ENCODE measurements at regions not wholly inside any gene's neighbourhood (a gene's known extent, or its start where the extent isn't known, plus 50 kb on each side); places are given as distances from the start of the nearest gene placed in this dataset.
"Not testable (repeated sequence)": the region's sequence is repeated elsewhere in the genome, so short reads cannot be mapped to it uniquely, and the experiment has no call there.

DNA sequence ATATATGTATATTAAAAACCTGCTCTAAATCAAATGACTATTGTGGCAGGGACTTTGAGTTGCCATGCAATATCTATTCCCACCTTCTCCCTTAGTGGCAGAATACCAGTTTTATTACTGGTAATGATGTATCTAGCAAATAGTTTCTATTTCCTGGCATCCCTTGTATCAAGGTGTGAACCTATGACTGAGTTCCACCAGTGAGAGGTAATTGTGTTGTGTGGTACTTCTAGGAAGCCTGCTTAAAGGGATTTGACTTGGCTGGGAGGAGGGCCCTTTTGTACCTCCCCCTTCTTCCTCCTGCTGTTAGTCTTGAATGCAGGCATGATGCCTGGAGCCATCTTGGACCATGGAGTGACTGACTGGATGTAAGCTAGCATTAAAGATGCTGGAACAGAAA lies 65.4 kb upstream of the DYNLT3 start:
- TF ChIP-seq, protein P1, sequence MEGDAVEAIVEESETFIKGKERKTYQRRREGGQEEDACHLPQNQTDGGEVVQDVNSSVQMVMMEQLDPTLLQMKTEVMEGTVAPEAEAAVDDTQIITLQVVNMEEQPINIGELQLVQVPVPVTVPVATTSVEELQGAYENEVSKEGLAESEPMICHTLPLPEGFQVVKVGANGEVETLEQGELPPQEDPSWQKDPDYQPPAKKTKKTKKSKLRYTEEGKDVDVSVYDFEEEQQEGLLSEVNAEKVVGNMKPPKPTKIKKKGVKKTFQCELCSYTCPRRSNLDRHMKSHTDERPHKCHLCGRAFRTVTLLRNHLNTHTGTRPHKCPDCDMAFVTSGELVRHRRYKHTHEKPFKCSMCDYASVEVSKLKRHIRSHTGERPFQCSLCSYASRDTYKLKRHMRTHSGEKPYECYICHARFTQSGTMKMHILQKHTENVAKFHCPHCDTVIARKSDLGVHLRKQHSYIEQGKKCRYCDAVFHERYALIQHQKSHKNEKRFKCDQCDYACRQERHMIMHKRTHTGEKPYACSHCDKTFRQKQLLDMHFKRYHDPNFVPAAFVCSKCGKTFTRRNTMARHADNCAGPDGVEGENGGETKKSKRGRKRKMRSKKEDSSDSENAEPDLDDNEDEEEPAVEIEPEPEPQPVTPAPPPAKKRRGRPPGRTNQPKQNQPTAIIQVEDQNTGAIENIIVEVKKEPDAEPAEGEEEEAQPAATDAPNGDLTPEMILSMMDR (IDR thresholded peaks at IDR 0.05), result no peak

DNA sequence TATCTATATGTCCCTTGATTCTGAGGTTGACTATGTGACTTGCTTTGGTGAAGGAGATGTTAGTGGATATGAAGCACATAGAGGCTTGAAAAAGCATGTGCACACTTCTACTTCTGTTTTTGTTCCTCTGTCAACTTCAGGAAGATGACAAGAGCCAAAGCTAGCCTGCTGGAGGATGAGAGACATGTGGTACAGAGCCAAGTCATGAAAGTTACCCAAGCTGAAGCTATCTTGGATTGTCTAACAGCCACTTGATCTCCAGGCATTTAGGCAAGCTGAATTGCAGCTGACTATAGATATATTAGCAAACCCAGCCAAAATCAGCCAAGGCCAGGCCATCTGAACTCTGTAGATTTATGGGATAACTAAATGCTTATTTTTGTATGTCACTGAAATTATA lies 70.8 kb upstream of the DYNLT3 start:
- no peak for DNase-seq
- Histone ChIP-seq H3K9me3 (peaks cover 17% of the 10 kb centered on the region), H3K27me3 (ENCODE audit: insufficient read depth in 3 of 3, low read length in 2 of 3) (peaks cover 0 to 3% (median 0%) of the 10 kb centered on the region in 3 donors), H3K4me1 (no peaks in the 10 kb centered on the region), H3K4me3 (no peak overlapping the region), H3K27ac (no peak overlapping the region), H3K36me3 (ENCODE audit: insufficient read depth in 1 of 2, low read depth in 1 of 2) (no peaks in the 10 kb centered on the region)
- TF ChIP-seq, protein P1 (IDR thresholded peaks at IDR 0.05), result no peak
- intact Hi-C loops (cut with DNase I), result no loop called here
- ATAC-seq, result no peak

More for the DNA sequence above, 65.4 kb upstream of the DYNLT3 start:
- intact Hi-C loops (cut with DNase I), result no loop called here
- DNase-seq (no peak), ATAC-seq (no peak)
- H3K36me3 ChIP-seq (ENCODE audit: insufficient read depth in 1 of 2, low read depth in 1 of 2), result no peaks in the 10 kb centered on the region
- H3K4me1 ChIP-seq, result no peaks in the 10 kb centered on the region
- no peaks in the 10 kb centered on the region for H3K9me3 ChIP-seq
- no peak overlapping the region for H3K27ac ChIP-seq
- H3K27me3 ChIP-seq (ENCODE audit: insufficient read depth in 3 of 3, low read length in 2 of 3), result peaks cover 0 to 4% (median 0%) of the 10 kb centered on the region in 3 donors
- no peak overlapping the region for H3K4me3 ChIP-seq

DNA sequence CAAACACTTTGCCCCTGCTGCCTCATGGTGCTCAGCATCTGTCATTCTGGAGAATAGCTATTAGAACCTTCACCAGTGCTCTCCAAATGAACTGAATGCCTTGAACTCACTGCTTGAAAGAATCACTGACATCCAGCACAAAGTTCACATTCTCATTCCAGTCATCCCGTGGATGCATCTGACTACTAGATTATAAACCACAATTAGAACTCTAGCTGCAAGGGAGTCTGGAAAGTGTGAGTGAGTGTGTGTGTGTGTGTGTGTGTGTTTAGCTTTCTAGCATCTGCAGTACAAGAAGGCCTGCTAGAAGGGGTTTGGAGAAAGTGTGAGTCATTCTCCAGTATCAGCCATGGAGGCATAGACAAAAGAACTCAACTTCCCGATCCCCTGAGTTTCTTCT lies 71.3 kb upstream of the DYNLT3 start:
- no peaks in the 10 kb centered on the region for H3K4me1 ChIP-seq
- TF ChIP-seq, protein P1 (IDR thresholded peaks at IDR 0.05), result no peak
- no peaks in the 10 kb centered on the region for H3K36me3 ChIP-seq (ENCODE audit: insufficient read depth in 1 of 2, low read depth in 1 of 2)
- no peak overlapping the region for H3K27ac ChIP-seq
- H3K9me3 ChIP-seq, result peaks cover 17% of the 10 kb centered on the region
- ATAC-seq (no peak), DNase-seq (no peak)
- intact Hi-C loops (cut with DNase I), result no loop called here
- no peak overlapping the region for H3K4me3 ChIP-seq
- WGBS, 3 donors, result 50 to 96% (median 95%) methylated on average over 2 of the region's 2 CpGs
- H3K27me3 ChIP-seq (ENCODE audit: insufficient read depth in 3 of 3, low read length in 2 of 3), result peaks cover 0 to 3% (median 0%) of the 10 kb centered on the region in 3 donors

DNA sequence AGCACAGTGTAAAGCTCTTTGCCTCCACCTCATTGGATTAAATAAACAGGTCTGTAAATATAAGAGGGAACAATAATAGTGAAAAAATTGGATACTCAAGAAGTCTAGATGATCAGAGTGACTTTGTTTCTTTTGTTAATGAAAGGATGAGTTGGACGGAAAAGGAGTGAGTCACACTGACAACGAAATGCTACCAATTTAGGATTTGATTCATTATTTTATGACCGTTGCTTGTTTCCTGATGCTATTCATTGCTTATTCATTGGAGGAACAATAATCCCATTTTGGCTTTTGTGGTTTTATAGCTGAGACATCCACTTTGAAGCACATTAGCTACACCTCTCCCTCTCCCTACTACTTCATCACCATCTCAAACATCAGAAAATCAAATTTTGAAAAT lies 74.4 kb upstream of the DYNLT3 start:
- TF ChIP-seq, protein P1 (IDR thresholded peaks at IDR 0.05), result no peak
- H3K27ac ChIP-seq, result no peak overlapping the region
- intact Hi-C loops (cut with DNase I), result loop anchor here in 1 of 2 donors (10.0 kb wide), 1 partner anchor 243 kb away; no protein-coding TSS in a partner anchor
- H3K4me1 ChIP-seq, result no peaks in the 10 kb centered on the region
- H3K4me3 ChIP-seq, result no peak overlapping the region
- H3K9me3 ChIP-seq, result peaks cover 17% of the 10 kb centered on the region
- no peak for ATAC-seq
- no peaks in the 10 kb centered on the region for H3K36me3 ChIP-seq (ENCODE audit: insufficient read depth in 1 of 2, low read depth in 1 of 2)
- 19 to 45% (median 36%) methylated on average over 3 of the region's 3 CpGs for WGBS, 3 donors
- peaks cover 0 to 12% (median 0%) of the 10 kb centered on the region in 3 donors for H3K27me3 ChIP-seq (ENCODE audit: insufficient read depth in 3 of 3, low read length in 2 of 3)
- no peak for DNase-seq

DNA sequence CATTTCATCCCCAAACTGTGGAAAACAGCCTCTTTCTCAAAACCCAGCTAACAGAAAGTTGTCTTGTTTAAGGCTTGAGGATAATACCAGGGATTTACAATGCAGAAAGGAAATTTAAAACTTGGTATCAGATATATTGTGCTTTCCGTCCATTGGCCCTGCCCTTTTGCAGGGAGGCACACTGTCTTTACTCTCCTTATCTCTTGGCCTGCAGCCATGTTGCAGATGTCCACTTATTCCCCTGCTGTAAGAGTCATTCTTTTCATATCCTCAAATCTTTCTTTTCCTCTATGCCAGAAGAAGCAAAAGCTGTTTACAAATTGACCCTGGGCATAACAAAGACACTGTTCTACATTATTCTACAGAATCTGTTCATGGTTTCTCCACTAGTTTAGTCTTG lies 75.6 kb upstream of the DYNLT3 start:
- H3K27ac ChIP-seq, result no peak overlapping the region
- peaks cover 0 to 12% (median 0%) of the 10 kb centered on the region in 3 donors for H3K27me3 ChIP-seq (ENCODE audit: insufficient read depth in 3 of 3, low read length in 2 of 3)
- DNase-seq, result no peak
- no peak for ATAC-seq
- intact Hi-C loops (cut with DNase I), result loop anchor here in 1 of 2 donors (10.0 kb wide), 1 partner anchor 242 kb away; no protein-coding TSS in a partner anchor
- peaks cover 17% of the 10 kb centered on the region for H3K9me3 ChIP-seq
- 50 to 69% (median 61%) methylated on average over 1 of the region's 1 CpG for WGBS, 3 donors
- no peaks in the 10 kb centered on the region for H3K36me3 ChIP-seq (ENCODE audit: insufficient read depth in 1 of 2, low read depth in 1 of 2)
- H3K4me3 ChIP-seq, result no peak overlapping the region
- H3K4me1 ChIP-seq, result no peaks in the 10 kb centered on the region
- TF ChIP-seq, protein P1 (IDR thresholded peaks at IDR 0.05), result no peak

DNA sequence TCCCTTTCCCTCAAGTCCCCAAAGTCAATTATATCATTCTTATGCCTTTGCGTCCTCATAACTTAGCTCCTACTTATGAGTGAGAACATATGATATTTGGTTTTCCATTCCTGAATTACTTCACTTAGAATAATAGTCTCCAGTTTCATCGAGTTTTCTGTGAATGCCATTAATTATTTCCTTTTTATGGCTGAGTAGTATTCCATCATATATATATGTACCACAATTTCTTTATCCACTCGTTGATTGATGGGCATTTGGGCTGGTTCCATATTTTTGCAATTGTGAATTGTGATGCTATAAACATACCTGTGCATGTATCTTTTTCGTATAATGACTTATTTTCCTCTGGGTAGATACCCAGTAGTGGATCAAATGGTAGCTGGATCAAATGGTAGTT lies 78.4 kb upstream of the DYNLT3 start:
- peaks cover 0 to 16% (median 0%) of the 10 kb centered on the region in 3 donors for H3K27me3 ChIP-seq (ENCODE audit: insufficient read depth in 3 of 3, low read length in 2 of 3)

More for the DNA sequence above, 78.4 kb upstream of the DYNLT3 start:
- not testable (repeated sequence) for H3K4me3 ChIP-seq; H3K36me3 ChIP-seq (ENCODE audit: insufficient read depth in 1 of 2, low read depth in 1 of 2); ATAC-seq; DNase-seq; H3K4me1 ChIP-seq; H3K9me3 ChIP-seq; H3K27ac ChIP-seq
- 79 to 91% (median 88%) methylated on average over 4 of the region's 4 CpGs for WGBS, 3 donors
- intact Hi-C loops (cut with DNase I), result loop anchor here in 1 of 2 donors (10.0 kb wide), 1 partner anchor 239 kb away; no protein-coding TSS in a partner anchor

All from psoas muscle (tissue), 7 donors.